ENCODE measurements at regions not wholly inside any gene's neighbourhood (a gene's known extent, or its start where the extent isn't known, plus 50 kb on each side); places are given as distances from the start of the nearest gene placed in this dataset.

DNA sequence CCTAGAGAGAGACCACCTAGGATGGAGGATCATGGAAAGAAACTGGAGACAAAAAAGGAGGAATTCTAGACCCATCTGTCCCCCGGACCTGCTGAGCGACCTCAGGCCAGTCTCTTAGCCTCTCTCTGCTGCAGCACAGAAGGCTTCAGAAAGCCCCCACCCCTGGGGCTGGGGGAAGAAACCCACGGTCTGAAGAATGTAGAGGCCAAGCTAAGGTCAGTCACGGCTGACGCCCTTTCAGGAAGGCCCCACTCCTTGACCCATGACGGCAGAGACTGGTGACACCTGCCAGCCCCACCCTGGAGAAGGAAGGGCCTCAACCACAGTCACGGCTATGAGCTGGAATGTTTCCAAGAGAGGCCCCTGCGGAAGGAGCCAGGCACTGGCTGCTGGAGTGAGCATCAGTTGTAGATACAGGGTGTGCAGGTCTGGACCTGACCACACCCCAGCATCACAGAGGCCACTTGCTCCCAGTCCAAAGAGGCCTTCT is 120.5 kb upstream of the BOD1 start:
- in situ Hi-C loops (cut with MboI), result no loop called here
- H4K20me1 ChIP-seq (replicated peaks; ENCODE audit: control insufficient read depth, insufficient read depth, low read length), result no peaks in the 10 kb centered on the region
- H3K27me3 ChIP-seq (ENCODE audit: control insufficient read depth in 2 of 2, insufficient read depth in 2 of 2, low read length in 2 of 2), result no peaks in the 10 kb centered on the region
- 13% methylated on average over 6 of the region's 8 CpGs for WGBS (ENCODE audit: insufficient coverage, low coverage, missing lambda C conversion rate)
- H3K79me2 ChIP-seq (ENCODE audit: control insufficient read depth, insufficient read depth, low read length), result no peaks in the 10 kb centered on the region
- H2AFZ ChIP-seq (ENCODE audit: low read depth, low read length), result no peak overlapping the region
- peak; percentile 60 for FAIRE-seq
- no peaks in the 10 kb centered on the region for H3K9me3 ChIP-seq (replicated peaks; ENCODE audit: control insufficient read depth, insufficient read depth, low read depth, low read length)
- no peaks in the 10 kb centered on the region for H3K36me3 ChIP-seq (ENCODE audit: control insufficient read depth, insufficient read depth, low read length)
- no peak overlapping the region for H3K4me3 ChIP-seq
- H3K27ac ChIP-seq (ENCODE audit: extremely low read depth, low read depth, low read length), result no peak overlapping the region
- intact Hi-C loops (cut with micrococcal nuclease), result no loop called here
- POLR2A ChIA-PET, result interaction anchor here (0.6 to 1.3 kb wide), 4 partner anchors 8 to 176 kb away, joined by 3 read pairs; no protein-coding TSS in a partner anchor
- BruUV-seq (replicated peaks), result no TSS peak
- H3K9ac ChIP-seq (ENCODE audit: insufficient read depth in 1 of 2, low read depth in 2 of 2, low read length in 2 of 2), result peak overlapping the region in 1 of 2 experiments; percentile 54; a peak in 1 of 4 replicates
- DNase-seq (ENCODE audit: extremely low read depth in 1 of 4, low spot score in 3 of 4), result peak; percentile 66 to 84 (median 78)
- H3K9me1 ChIP-seq (ENCODE audit: control insufficient read depth, insufficient read depth, low read length), result no peaks in the 10 kb centered on the region
- CTCF ChIA-PET (ENCODE audit: low intra/inter-chr PET ratio), result no interaction called here
- peaks cover 15% of the 10 kb centered on the region in 2 experiments; a peak in 4 of 5 replicates for H3K4me1 ChIP-seq (replicated peaks in 1 of 2; ENCODE audit: control insufficient read depth in 2 of 2, insufficient read depth in 2 of 2, low read length in 2 of 2)
- peak; percentile 86 for ATAC-seq
- H3K4me2 ChIP-seq (ENCODE audit: insufficient read depth, low read length), result no peak overlapping the region
- TF ChIP-seq CREM (IDR thresholded peaks at IDR 0.05; ENCODE audit: low read depth) (0 out of 2 replicates have a peak, but pooled peaks have one; percentile 28), CTBP1 (IDR thresholded peaks at IDR 0.05; ENCODE audit: borderline replicate concordance) (peak; percentile 99), TEAD4 (IDR thresholded peaks at IDR 0.05; ENCODE audit: low read length) (peak; percentile 21; the same call in 1 of the 2 replicates), TEAD4 (CRISPR knock-in tag; IDR thresholded peaks at IDR 0.05; ENCODE audit: borderline replicate concordance) (no peak), RUNX1 (IDR thresholded peaks at IDR 0.05; ENCODE audit: low read depth) (no peak), NRF1 (conservative IDR thresholded peaks at IDR 0.05 in 1 of 2, IDR thresholded peaks at IDR 0.05 in 1 of 2) (0 out of 4 replicates have a peak, but pooled peaks of 1 of the 2 experiments have one; percentile 17), CBFA2T3 (IDR thresholded peaks at IDR 0.05) (peak; percentile 22; the same call in 1 of the 2 replicates), JUND (IDR thresholded peaks at IDR 0.05; ENCODE audit: borderline replicate concordance, low read depth, low read length) (0 out of 2 replicates have a peak, but pooled peaks have one; percentile 4), JUND (tag; IDR thresholded peaks at IDR 0.05; ENCODE audit: borderline replicate concordance, low read depth, low read length) (no peak), ATF7 (IDR thresholded peaks at IDR 0.05) (peak; percentile 42; the same call in 1 of the 2 replicates), KDM1A (IDR thresholded peaks at IDR 0.05) (0 out of 4 replicates have a peak, but pooled peaks of 1 of the 2 experiments have one; percentile 31), SAFB2 (IDR thresholded peaks at IDR 0.05; ENCODE audit: borderline replicate concordance, low read depth, low read length, severe bottlenecking) (no peak), ZEB2 (IDR thresholded peaks at IDR 0.05) (0 out of 2 replicates have a peak, but pooled peaks have one; percentile 41), BHLHE40 (IDR thresholded peaks at IDR 0.05; ENCODE audit: low read length) (peak; percentile 35; the same call in 1 of the 2 replicates), NR2C2 (CRISPR knock-in tag; IDR thresholded peaks at IDR 0.05) (no peak), NR2C2 (tag; IDR thresholded peaks at IDR 0.05) (peak; percentile 67; the same call in 1 of the 2 replicates), NFIC (IDR thresholded peaks at IDR 0.05) (peak; percentile 91), MEIS2 (IDR thresholded peaks at IDR 0.05; ENCODE audit: partially characterized antibody) (peak; percentile 12), ATF1 (CRISPR knock-in tag; IDR thresholded peaks at IDR 0.05) (no peak), ATF1 (tag; IDR thresholded peaks at IDR 0.05) (0 out of 2 replicates have a peak, but pooled peaks have one; percentile 17), TAF7 (tag; IDR thresholded peaks at IDR 0.05) (no peak), MLLT1 (IDR thresholded peaks at IDR 0.05) (no peak)
- TF ChIP-seq, protein P1, sequence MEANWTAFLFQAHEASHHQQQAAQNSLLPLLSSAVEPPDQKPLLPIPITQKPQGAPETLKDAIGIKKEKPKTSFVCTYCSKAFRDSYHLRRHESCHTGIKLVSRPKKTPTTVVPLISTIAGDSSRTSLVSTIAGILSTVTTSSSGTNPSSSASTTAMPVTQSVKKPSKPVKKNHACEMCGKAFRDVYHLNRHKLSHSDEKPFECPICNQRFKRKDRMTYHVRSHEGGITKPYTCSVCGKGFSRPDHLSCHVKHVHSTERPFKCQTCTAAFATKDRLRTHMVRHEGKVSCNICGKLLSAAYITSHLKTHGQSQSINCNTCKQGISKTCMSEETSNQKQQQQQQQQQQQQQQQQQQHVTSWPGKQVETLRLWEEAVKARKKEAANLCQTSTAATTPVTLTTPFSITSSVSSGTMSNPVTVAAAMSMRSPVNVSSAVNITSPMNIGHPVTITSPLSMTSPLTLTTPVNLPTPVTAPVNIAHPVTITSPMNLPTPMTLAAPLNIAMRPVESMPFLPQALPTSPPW (CRISPR knock-in tag; IDR thresholded peaks at IDR 0.05), result peak; percentile 45; the same call in 1 of the 2 replicates
- TF ChIP-seq, protein P2, sequence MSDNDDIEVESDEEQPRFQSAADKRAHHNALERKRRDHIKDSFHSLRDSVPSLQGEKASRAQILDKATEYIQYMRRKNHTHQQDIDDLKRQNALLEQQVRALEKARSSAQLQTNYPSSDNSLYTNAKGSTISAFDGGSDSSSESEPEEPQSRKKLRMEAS (CRISPR knock-in tag; IDR thresholded peaks at IDR 0.05), result no peak

All from K562 (cell line).